ENCODE measurements at regions not wholly inside any gene's neighbourhood (a gene's known extent, or its start where the extent isn't known, plus 50 kb on each side); places are given as distances from the start of the nearest gene placed in this dataset.

DNA sequence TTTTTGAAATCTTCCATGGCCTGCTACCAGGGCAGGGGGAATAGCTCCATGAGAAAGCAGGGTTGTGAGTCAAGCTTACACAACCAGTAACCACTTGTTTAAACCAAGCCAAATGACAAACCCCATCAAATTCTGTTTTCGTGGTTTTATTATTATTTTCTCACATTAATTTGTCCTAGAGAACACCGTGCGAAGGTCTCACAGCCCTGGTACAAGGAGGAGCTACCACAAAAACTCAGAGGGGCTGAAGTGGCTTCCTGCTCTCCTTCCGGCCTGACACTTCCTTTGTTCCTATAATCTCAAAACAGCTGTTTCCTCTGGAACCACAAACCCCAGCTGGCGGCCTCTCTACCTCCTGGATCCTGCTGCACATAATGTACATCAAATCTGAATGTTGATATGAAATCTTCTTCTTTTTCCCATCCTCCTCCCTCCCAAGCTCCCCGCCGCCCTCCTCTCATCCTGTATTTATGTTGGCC is 375.9 kb downstream of the MCTP2 start:
- no peak for DNase-seq (ENCODE audit: low spot score)

- no peak for DNase-seq (ENCODE audit: low spot score)
Measured at GRCh38 chr15:94610069-94610468, 378.7 kb downstream of the MCTP2 start.

GRCh38 chr15:94610485-94610884 is 379.1 kb downstream of the MCTP2 start:
- DNase-seq (ENCODE audit: low spot score): no peak

GRCh38 chr15:94611656-94612055 is 380.3 kb downstream of the MCTP2 start:
- no peak for DNase-seq (ENCODE audit: low spot score)

- DNase-seq (ENCODE audit: low spot score): no peak
Measured at GRCh38 chr15:94615688-94616087, 384.3 kb downstream of the MCTP2 start.

DNA sequence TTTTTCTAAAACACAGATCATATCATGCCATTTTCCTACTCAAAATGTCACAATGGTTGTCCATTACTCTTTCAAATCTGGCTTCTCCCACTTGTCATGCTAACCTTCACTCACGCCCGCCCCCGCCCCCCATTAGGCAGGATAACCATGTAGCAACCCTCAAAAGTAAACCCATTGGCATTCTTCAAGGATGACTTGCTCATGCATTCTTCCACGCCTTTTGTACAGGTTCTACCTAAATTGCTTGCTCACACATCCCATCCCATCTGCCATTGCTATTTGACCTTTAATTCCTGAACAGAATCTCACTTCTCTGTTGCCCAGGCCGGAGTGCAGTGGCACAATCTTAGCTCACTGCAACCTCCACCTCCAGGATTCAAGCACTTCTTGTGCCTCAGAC is 389.3 kb downstream of the MCTP2 start:
- no peak for DNase-seq (ENCODE audit: low spot score)

DNA sequence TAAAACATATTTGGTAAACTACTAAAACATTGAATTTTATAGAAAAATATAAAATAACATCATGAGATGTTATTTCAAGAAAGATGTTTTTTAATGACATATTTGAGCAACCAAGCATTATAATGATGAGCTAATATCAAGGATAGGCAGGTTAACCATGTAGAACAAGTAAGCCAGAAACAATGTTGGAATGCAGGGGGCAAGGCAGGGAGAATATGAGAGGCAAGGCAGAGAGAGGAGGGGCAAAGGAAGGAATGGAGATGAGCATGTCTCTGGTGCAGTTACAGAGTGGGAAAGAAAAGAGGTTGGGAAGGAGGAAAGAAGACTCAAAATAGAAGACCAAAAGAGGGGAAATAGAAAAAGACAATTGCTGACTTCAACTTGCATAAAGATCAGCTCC is 390.4 kb downstream of the MCTP2 start:
- DNase-seq (ENCODE audit: low spot score): no peak

DNA sequence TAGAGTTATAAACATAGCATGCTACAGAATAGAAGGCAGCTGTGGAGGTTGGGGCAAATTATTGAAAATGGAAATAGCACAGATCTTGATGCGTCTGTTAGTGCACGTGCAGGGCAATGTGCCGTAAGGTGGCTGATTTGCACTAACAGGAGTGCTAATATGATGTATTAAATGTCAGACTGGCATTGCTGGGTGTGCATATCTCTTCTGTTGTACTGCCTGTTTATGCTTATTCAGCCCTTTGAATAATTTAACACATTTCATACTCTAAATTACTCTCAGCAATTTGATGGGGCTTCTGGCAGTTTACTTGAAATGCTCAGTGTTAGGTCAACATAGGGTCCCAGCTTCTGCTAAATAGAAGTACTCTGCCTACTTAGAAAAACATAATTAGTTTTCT is 395.6 kb downstream of the MCTP2 start:
- DNase-seq (ENCODE audit: low spot score): no peak

DNA sequence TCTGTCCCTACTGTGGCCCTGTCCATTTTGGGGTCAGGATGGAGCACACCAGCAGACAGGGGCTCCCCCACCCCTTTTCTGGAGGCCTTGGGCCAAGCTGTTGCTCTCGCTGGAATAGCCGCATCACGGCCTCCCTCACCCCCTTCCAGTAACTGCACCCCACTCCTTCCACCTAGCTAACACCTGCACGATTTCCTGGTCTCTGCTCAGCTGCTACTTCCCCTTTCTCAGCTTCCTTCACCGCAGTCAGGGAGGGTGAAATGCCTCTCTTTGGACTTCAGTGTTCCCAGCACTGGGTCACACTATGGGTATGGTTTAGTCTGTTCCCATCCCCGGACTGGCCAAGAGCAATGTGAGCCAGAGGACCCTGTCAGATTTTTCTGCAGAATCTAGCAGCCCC is 400.2 kb downstream of the MCTP2 start:
- no peak for DNase-seq (ENCODE audit: low spot score)

DNA sequence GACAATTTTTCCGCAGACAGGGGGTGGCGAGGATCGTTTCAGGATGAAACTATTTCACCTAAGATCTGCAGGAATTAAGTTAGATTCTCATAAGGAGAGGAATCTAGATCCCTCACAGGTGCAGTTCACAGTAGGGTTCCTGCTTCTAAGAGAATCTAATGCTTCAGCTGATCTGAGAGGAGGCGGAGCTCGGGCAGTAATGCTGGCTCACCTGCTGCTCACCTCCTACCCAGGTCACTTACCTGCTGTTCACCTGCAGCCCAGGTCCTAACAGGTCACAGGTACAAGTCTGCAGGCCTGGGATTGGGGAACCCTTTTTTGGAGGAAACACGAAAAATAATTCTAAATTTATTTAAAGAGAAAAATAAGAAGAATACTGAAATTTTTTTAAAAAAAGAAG is 406.8 kb downstream of the MCTP2 start:
- DNase-seq (ENCODE audit: low spot score): no peak

- DNase-seq (ENCODE audit: low spot score): no peak
Measured at GRCh38 chr15:94639701-94640100, 408.3 kb downstream of the MCTP2 start.

- DNase-seq (ENCODE audit: low spot score): no peak
Measured at GRCh38 chr15:94644433-94644832, 413.1 kb downstream of the MCTP2 start.

- DNase-seq (ENCODE audit: low spot score): no peak
Measured at GRCh38 chr15:94653071-94653470, 421.7 kb downstream of the MCTP2 start.

DNA sequence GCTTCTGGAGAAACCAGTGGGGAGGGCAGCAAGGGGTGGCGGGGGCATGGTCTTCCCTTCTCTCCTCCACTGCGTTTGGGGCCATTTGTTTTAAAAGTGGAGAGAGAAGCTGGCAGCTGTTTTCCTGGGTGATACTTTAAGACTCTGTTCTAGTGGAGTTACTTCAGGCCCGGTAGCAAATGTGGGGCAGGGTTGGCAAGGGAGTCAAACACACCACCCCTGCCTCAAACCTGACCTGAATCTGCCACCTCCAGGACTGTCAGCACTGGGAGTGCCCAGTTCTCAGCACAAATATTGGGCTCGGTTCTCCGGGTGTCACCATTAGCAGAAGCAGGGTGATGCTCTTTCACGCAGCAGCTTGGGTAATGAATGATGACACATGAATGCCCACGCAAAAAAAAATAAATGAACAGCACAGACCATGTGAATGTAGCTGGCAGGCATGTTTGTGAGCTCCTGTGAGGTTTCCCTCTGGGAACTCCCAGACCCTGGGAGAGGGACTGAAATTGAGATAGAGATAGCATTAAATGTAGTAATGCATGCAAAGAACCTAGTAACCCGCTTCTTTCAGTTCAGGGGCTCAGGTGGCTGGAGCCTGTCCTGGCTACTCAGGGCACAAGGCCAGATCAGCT is 424.0 kb downstream of the MCTP2 start:
- DNase-seq (ENCODE audit: low spot score): no peak

GRCh38 chr15:94665676-94666441 is 434.5 kb downstream of the MCTP2 start:
- no peak for DNase-seq (ENCODE audit: low spot score)

- no peak for DNase-seq (ENCODE audit: low spot score)
Measured at GRCh38 chr15:94666553-94666952, 435.2 kb downstream of the MCTP2 start.

DNA sequence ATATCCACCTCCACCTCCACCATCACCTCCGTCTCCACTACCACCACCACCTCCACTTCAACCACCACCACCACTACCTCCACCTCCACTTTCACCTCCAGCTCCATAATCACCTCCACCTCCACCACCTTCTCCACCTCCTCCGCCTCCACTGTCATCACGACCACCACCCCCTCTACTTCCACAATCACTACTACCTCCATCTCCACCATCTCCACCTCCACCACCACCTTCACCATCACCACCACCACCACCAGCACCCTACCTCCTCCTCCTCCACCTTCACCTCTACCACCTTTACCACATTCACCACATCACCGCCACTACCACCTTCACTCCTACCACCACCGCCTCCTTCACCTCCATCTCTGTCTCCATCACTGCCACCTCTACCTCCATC is 435.7 kb downstream of the MCTP2 start:
- DNase-seq (ENCODE audit: low spot score): no peak

DNA sequence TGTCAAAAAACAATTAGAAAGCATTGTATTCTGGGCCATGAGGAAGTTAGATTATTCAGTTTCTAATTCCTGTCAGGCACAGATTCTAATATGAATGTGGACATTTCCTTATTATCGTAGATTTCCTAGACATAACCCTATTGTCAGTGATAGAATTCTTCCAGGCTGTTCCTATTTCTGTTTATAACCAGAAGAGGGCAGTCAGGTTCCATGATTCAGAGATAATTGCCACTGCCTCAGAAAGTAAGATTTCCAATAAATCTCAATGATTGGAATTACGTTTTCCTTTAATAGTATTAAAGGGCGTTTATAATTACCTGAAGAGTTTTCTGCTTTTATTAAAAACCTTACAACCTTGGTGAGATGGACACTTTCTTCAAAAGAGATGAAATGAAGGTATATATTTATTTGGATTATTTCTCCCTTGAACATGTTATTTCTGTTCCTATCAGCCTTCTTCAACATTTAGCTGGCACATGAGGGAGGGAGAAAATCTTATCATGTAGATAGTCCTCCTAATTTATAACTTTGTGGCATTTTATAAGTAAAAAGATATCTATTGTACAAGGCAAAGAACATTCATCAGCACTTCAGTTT is 439.2 kb downstream of the MCTP2 start:
- peak; percentile 5 for DNase-seq (ENCODE audit: low spot score)

- DNase-seq (ENCODE audit: low spot score): no peak
Measured at GRCh38 chr15:94671858-94672532, 440.6 kb downstream of the MCTP2 start.

DNA sequence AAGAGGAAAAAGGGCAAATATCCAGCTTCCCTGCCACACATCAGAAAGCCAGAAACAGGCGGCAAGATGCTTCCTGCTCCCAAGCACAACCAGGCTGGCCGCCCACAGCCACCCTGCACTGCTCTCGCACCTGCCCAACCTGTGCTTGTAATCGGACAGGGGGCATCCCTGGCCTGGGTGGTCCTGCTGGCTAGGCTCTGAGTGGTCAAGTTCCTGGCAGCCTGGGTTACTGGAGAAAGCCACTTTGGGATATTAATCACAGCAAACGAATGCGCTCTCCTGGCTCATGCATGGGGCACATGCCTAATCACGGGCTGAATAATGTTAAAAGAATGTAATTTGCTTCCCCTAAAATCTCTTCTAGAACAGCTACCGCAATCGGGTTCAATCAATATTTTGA is 442.4 kb downstream of the MCTP2 start:
- no peak for DNase-seq (ENCODE audit: low spot score)

GRCh38 chr15:94674296-94674695 is 442.9 kb downstream of the MCTP2 start:
- no peak for DNase-seq (ENCODE audit: low spot score)

DNA sequence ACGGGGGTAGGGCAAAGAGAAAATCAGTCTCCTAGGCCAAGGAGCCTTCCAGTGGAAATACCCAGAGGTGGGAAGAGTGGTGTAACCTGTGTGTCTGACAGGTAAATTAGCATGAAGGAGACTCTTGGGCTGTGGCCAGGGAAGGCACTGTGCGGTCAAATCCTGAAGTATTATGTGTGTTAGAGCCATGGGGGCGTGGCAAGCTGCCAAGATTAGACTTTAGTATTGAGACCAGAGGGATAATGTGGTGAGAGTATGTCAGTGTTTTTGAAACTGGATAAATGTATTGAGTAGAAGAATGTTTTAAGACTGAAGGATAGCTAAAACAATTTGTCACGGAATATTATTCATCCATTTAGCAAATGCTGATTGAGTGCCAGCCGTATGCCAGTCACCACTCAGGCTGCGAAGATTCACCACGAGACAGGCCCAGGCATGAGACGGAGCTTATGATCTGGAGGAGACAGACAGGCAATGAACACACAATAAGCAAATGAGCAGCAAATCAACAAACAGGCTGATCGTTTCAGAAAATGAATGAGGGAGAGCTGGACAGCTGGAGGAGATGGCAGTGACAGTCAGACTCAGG is 445.9 kb downstream of the MCTP2 start:
- DNase-seq (ENCODE audit: low spot score): no peak
